ENCODE measurements at regions not wholly inside any gene's neighbourhood (a gene's known extent, or its start where the extent isn't known, plus 50 kb on each side); places are given as distances from the start of the nearest gene placed in this dataset.

GRCh38 chr5:68352166-68352565 lies 136.6 kb downstream of the PIK3R1 start:
- no peak for DNase-seq (ENCODE audit: extremely low read depth in 1 of 11, low read depth in 9 of 11, low spot score in 4 of 11)

GRCh38 chr5:68353605-68354004 lies 138.0 kb downstream of the PIK3R1 start:
- DNase-seq (ENCODE audit: extremely low read depth in 1 of 11, low read depth in 9 of 11, low spot score in 4 of 11) = no peak

GRCh38 chr5:68354315-68354714 lies 138.8 kb downstream of the PIK3R1 start:
- no peak for DNase-seq (ENCODE audit: extremely low read depth in 1 of 11, low read depth in 9 of 11, low spot score in 4 of 11)

- no peak for DNase-seq (ENCODE audit: extremely low read depth in 1 of 11, low read depth in 9 of 11, low spot score in 4 of 11)
Observed at GRCh38 chr5:68356216-68356615, 140.7 kb downstream of the PIK3R1 start.

GRCh38 chr5:68356623-68357022 lies 141.1 kb downstream of the PIK3R1 start:
- no peak for DNase-seq (ENCODE audit: extremely low read depth in 1 of 11, low read depth in 9 of 11, low spot score in 4 of 11)

- no peak for DNase-seq (ENCODE audit: extremely low read depth in 1 of 11, low read depth in 9 of 11, low spot score in 4 of 11)
Observed at GRCh38 chr5:68359699-68360098, 144.1 kb downstream of the PIK3R1 start.

- no peak for DNase-seq (ENCODE audit: extremely low read depth in 1 of 11, low read depth in 9 of 11, low spot score in 4 of 11)
Observed at GRCh38 chr5:68362331-68362730, 146.8 kb downstream of the PIK3R1 start.

- no peak for DNase-seq (ENCODE audit: extremely low read depth in 1 of 11, low read depth in 9 of 11, low spot score in 4 of 11)
Observed at GRCh38 chr5:68365889-68366288, 150.3 kb downstream of the PIK3R1 start.

GRCh38 chr5:68367287-68367686 lies 151.7 kb downstream of the PIK3R1 start:
- DNase-seq (ENCODE audit: extremely low read depth in 1 of 11, low read depth in 9 of 11, low spot score in 4 of 11) = no peak

- DNase-seq (ENCODE audit: extremely low read depth in 1 of 11, low read depth in 9 of 11, low spot score in 4 of 11) = no peak
Observed at GRCh38 chr5:68367717-68368116, 152.2 kb downstream of the PIK3R1 start.

GRCh38 chr5:68368311-68369022 lies 152.9 kb downstream of the PIK3R1 start:
- no peak for DNase-seq (ENCODE audit: extremely low read depth in 1 of 11, low read depth in 9 of 11, low spot score in 4 of 11)

GRCh38 chr5:68369023-68369359 lies 153.4 kb downstream of the PIK3R1 start:
- no peak for DNase-seq (ENCODE audit: extremely low read depth in 1 of 11, low read depth in 9 of 11, low spot score in 4 of 11)

GRCh38 chr5:68369457-68370125 lies 154.0 kb downstream of the PIK3R1 start:
- no peak for DNase-seq (ENCODE audit: extremely low read depth in 1 of 11, low read depth in 9 of 11, low spot score in 4 of 11)

- no peak for DNase-seq (ENCODE audit: extremely low read depth in 1 of 11, low read depth in 9 of 11, low spot score in 4 of 11)
Observed at GRCh38 chr5:68370196-68370595, 154.6 kb downstream of the PIK3R1 start.

- DNase-seq (ENCODE audit: extremely low read depth in 1 of 11, low read depth in 9 of 11, low spot score in 4 of 11) = no peak
Observed at GRCh38 chr5:68371607-68372006, 156.1 kb downstream of the PIK3R1 start.

- no peak for DNase-seq (ENCODE audit: extremely low read depth in 1 of 11, low read depth in 9 of 11, low spot score in 4 of 11)
Observed at GRCh38 chr5:68372161-68372560, 156.6 kb downstream of the PIK3R1 start.

GRCh38 chr5:68373050-68373449 lies 157.5 kb downstream of the PIK3R1 start:
- DNase-seq (ENCODE audit: extremely low read depth in 1 of 11, low read depth in 9 of 11, low spot score in 4 of 11) = no peak

GRCh38 chr5:68374796-68375518 lies 159.4 kb downstream of the PIK3R1 start:
- DNase-seq (ENCODE audit: extremely low read depth in 1 of 11, low read depth in 9 of 11, low spot score in 4 of 11) = no peak

GRCh38 chr5:68375540-68375939 lies 160.0 kb downstream of the PIK3R1 start:
- no peak for DNase-seq (ENCODE audit: extremely low read depth in 1 of 11, low read depth in 9 of 11, low spot score in 4 of 11)

- DNase-seq (ENCODE audit: extremely low read depth in 1 of 11, low read depth in 9 of 11, low spot score in 4 of 11) = no peak
Observed at GRCh38 chr5:68376935-68377334, 161.4 kb downstream of the PIK3R1 start.

All from renal cortex interstitium (tissue), 11 donors.